Gastroesophageal sphincter (tissue), 3 donors: ENCODE measurements at regions not wholly inside any gene's neighbourhood (a gene's known extent, or its start where the extent isn't known, plus 50 kb on each side); places are given as distances from the start of the nearest gene placed in this dataset.

ENCODE experiments used
- CTCF ChIP-seq, 4 experiments: fragments of 200-600 bp in 2 of 4; fragments of 450-650 bp in 2 of 4; sonication (generic) in 1 of 4; IDR thresholded peaks; one replicate each; pipeline ENCODE4 v1.5.1; 2017 to 2019; ENCODE audit warnings: antibody characterized with exemption in 4 of 4, mild to moderate bottlenecking in 2 of 4, moderate library complexity in 2 of 4
- POLR2A ChIP-seq, 2 donors: fragments of 450-650 bp; IDR thresholded peaks; one replicate each; pipeline ENCODE4 v1.6.1; 2017; ENCODE audit warnings: antibody characterized with exemption in 2 of 2, mild to moderate bottlenecking in 2 of 2, moderate library complexity in 1 of 2
- POLR2AphosphoS5 ChIP-seq: sonication (generic); formaldehyde crosslinking; IDR thresholded peaks from one replicate; pipeline ENCODE4 v1.6.1; 2017; ENCODE audit warnings: antibody characterized with exemption

- TF ChIP-seq CTCF (IDR thresholded peaks at IDR 0.05): no peak
- TF ChIP-seq POLR2AphosphoS5: no peak
- TF ChIP-seq POLR2A (IDR thresholded peaks at IDR 0.05): no peak
Measured at GRCh38 chr12:4212845-4213244, 60.7 kb upstream of the CCND2 start.
